ENCODE measurements at regions not wholly inside any gene's neighbourhood (a gene's known extent, or its start where the extent isn't known, plus 50 kb on each side); places are given as distances from the start of the nearest gene placed in this dataset.

GRCh38 chr18:76647322-76647721 is 152.3 kb upstream of the ZNF516 start:
- H3K4me2 ChIP-seq (ENCODE audit: low read length): no peak overlapping the region
- no peak overlapping the region for H3K9ac ChIP-seq (ENCODE audit: low read length)
- no peak overlapping the region for H3K27ac ChIP-seq (ENCODE audit: low read depth, low read length)
- H3K36me3 ChIP-seq (ENCODE audit: insufficient read depth, low read length): no peaks in the 10 kb centered on the region
- H3K79me2 ChIP-seq (ENCODE audit: insufficient read depth, low read length): no peaks in the 10 kb centered on the region
- H3K4me1 ChIP-seq (ENCODE audit: insufficient read depth, low read length): no peaks in the 10 kb centered on the region
- no peak overlapping the region for H2AFZ ChIP-seq (ENCODE audit: low read depth, low read length)
- Mint-ChIP-seq H3K4me1 (ENCODE audit: low read depth, unreplicated experiment) (no peaks in the 10 kb centered on the region), H3K36me3 (ENCODE audit: low read depth, unreplicated experiment) (no peaks in the 10 kb centered on the region), H3K4me3 (ENCODE audit: unreplicated experiment) (no peak overlapping the region), H3K9me3 (ENCODE audit: unreplicated experiment) (no peaks in the 10 kb centered on the region), H3K27me3 (ENCODE audit: low read depth, unreplicated experiment) (peaks cover 7% of the 10 kb centered on the region), H3K27ac (ENCODE audit: unreplicated experiment) (no peak overlapping the region)
- H3K9me3 ChIP-seq (ENCODE audit: insufficient read depth, low read depth, low read length): no peaks in the 10 kb centered on the region
- H3K4me3 ChIP-seq (ENCODE audit: insufficient read depth, low read depth, low read length): no peak overlapping the region
- no peaks in the 10 kb centered on the region for H4K20me1 ChIP-seq (ENCODE audit: insufficient read depth, low read length)
- DNase-seq (ENCODE audit: low read depth): no peak
- no peak for FAIRE-seq
- TF ChIP-seq CTCF (IDR thresholded peaks at IDR 0.05; ENCODE audit: insufficient read depth, low read depth, low read length) (no peak), EZH2 (IDR thresholded peaks at IDR 0.05; ENCODE audit: insufficient read depth, low read length) (no peak)
- peaks cover 7% of the 10 kb centered on the region for H3K27me3 ChIP-seq (ENCODE audit: insufficient read depth, low read length)

GRCh38 chr18:76644580-76644979 is 149.5 kb upstream of the ZNF516 start:
- Histone ChIP-seq H2AFZ (ENCODE audit: low read depth, low read length) (no peak overlapping the region), H3K9me3 (ENCODE audit: insufficient read depth, low read depth, low read length) (no peaks in the 10 kb centered on the region), H4K20me1 (ENCODE audit: insufficient read depth, low read length) (no peaks in the 10 kb centered on the region), H3K79me2 (ENCODE audit: insufficient read depth, low read length) (no peaks in the 10 kb centered on the region), H3K27me3 (ENCODE audit: insufficient read depth, low read length) (no peaks in the 10 kb centered on the region), H3K4me1 (ENCODE audit: insufficient read depth, low read length) (no peaks in the 10 kb centered on the region), H3K36me3 (ENCODE audit: insufficient read depth, low read length) (no peaks in the 10 kb centered on the region), H3K9ac (ENCODE audit: low read length) (no peak overlapping the region), H3K4me2 (ENCODE audit: low read length) (no peak overlapping the region), H3K4me3 (ENCODE audit: insufficient read depth, low read depth, low read length) (no peak overlapping the region), H3K27ac (ENCODE audit: low read depth, low read length) (no peak overlapping the region)
- H3K27me3 Mint-ChIP-seq (ENCODE audit: low read depth, unreplicated experiment): peaks cover 4% of the 10 kb centered on the region
- no peak for FAIRE-seq
- TF ChIP-seq EZH2 (IDR thresholded peaks at IDR 0.05; ENCODE audit: insufficient read depth, low read length) (no peak), CTCF (IDR thresholded peaks at IDR 0.05; ENCODE audit: insufficient read depth, low read depth, low read length) (no peak)
- peaks cover 2% of the 10 kb centered on the region for H3K9me3 Mint-ChIP-seq (ENCODE audit: unreplicated experiment)
- H3K4me3 Mint-ChIP-seq (ENCODE audit: unreplicated experiment): no peak overlapping the region
- no peak for DNase-seq (ENCODE audit: low read depth)
- H3K36me3 Mint-ChIP-seq (ENCODE audit: low read depth, unreplicated experiment): no peaks in the 10 kb centered on the region
- no peaks in the 10 kb centered on the region for H3K4me1 Mint-ChIP-seq (ENCODE audit: low read depth, unreplicated experiment)
- no peak overlapping the region for H3K27ac Mint-ChIP-seq (ENCODE audit: unreplicated experiment)

- FAIRE-seq (no peak), DNase-seq (ENCODE audit: low read depth) (no peak)
- H3K79me2 ChIP-seq (ENCODE audit: insufficient read depth, low read length): no peaks in the 10 kb centered on the region
- H3K27ac ChIP-seq (ENCODE audit: low read depth, low read length): no peak overlapping the region
- no peak overlapping the region for H2AFZ ChIP-seq (ENCODE audit: low read depth, low read length)
- H3K4me1 ChIP-seq (ENCODE audit: insufficient read depth, low read length): no peaks in the 10 kb centered on the region
- no peaks in the 10 kb centered on the region for H4K20me1 ChIP-seq (ENCODE audit: insufficient read depth, low read length)
- TF ChIP-seq CTCF (IDR thresholded peaks at IDR 0.05; ENCODE audit: insufficient read depth, low read depth, low read length) (no peak), EZH2 (IDR thresholded peaks at IDR 0.05; ENCODE audit: insufficient read depth, low read length) (no peak)
- no peak overlapping the region for H3K4me3 ChIP-seq (ENCODE audit: insufficient read depth, low read depth, low read length)
- Mint-ChIP-seq H3K4me3 (ENCODE audit: unreplicated experiment) (no peak overlapping the region), H3K27ac (ENCODE audit: unreplicated experiment) (no peak overlapping the region), H3K27me3 (ENCODE audit: low read depth, unreplicated experiment) (peaks cover 4% of the 10 kb centered on the region), H3K9me3 (ENCODE audit: unreplicated experiment) (peaks cover 2% of the 10 kb centered on the region), H3K36me3 (ENCODE audit: low read depth, unreplicated experiment) (no peaks in the 10 kb centered on the region), H3K4me1 (ENCODE audit: low read depth, unreplicated experiment) (no peaks in the 10 kb centered on the region)
- H3K36me3 ChIP-seq (ENCODE audit: insufficient read depth, low read length): no peaks in the 10 kb centered on the region
- no peak overlapping the region for H3K9ac ChIP-seq (ENCODE audit: low read length)
- H3K27me3 ChIP-seq (ENCODE audit: insufficient read depth, low read length): no peaks in the 10 kb centered on the region
- H3K9me3 ChIP-seq (ENCODE audit: insufficient read depth, low read depth, low read length): no peaks in the 10 kb centered on the region
- no peak overlapping the region for H3K4me2 ChIP-seq (ENCODE audit: low read length)
Measured at GRCh38 chr18:76643996-76644395, 149.0 kb upstream of the ZNF516 start.

All from astrocyte (in vitro differentiated cells and primary cell).